H9 (cell line): ENCODE measurements at regions not wholly inside any gene's neighbourhood (a gene's known extent, or its start where the extent isn't known, plus 50 kb on each side); places are given as distances from the start of the nearest gene placed in this dataset.

Experiments
- DNase-seq: peaks from one replicate; pipeline ENCODE4 v3.0.0-alpha.2; 2017
- H2AFZ ChIP-seq: one replicate; pipeline ENCODE4 v1.6.1; 2013; ENCODE audit warnings: mild to moderate bottlenecking, low read length, control low read depth, moderate library complexity
- H2AK5ac ChIP-seq: 2 replicates; pipeline ENCODE4 v1.6.1; 2013; ENCODE audit warnings: low read length, control low read depth, mixed read lengths; ENCODE audit not compliant: insufficient read length
- H2BK120ac ChIP-seq: one replicate; pipeline ENCODE4 v1.6.1; 2013; ENCODE audit warnings: low read depth, mild to moderate bottlenecking, low read length, control low read depth, inconsistent platforms; ENCODE audit not compliant: poor library complexity, severe bottlenecking
- H2BK12ac ChIP-seq: 2 replicates; pipeline ENCODE4 v1.6.1; 2013; ENCODE audit warnings: low read length, control low read depth, mixed read lengths, low read depth; ENCODE audit not compliant: insufficient read length
- H2BK15ac ChIP-seq: 2 replicates; pipeline ENCODE4 v1.6.1; 2013; ENCODE audit warnings: low read depth, low read length, control low read depth
- H2BK20ac ChIP-seq: one replicate; pipeline ENCODE4 v1.6.1; 2013; ENCODE audit warnings: low read depth, mild to moderate bottlenecking, low read length, control low read depth, inconsistent platforms; ENCODE audit not compliant: poor library complexity, severe bottlenecking
- H2BK5ac ChIP-seq: 2 replicates; pipeline ENCODE4 v1.6.1; 2013; ENCODE audit warnings: low read length, control low read depth, mixed read lengths; ENCODE audit not compliant: insufficient read length
- H3K14ac ChIP-seq: 2 replicates; pipeline ENCODE4 v1.6.1; 2013; ENCODE audit warnings: low read length, control low read depth; ENCODE audit not compliant: insufficient read depth
- H3K18ac ChIP-seq: 2 replicates; pipeline ENCODE4 v1.6.1; 2013; ENCODE audit warnings: low read depth, mild to moderate bottlenecking, mixed read lengths, low read length, control low read depth; ENCODE audit not compliant: insufficient read length
- H3K23ac ChIP-seq: 2 replicates; pipeline ENCODE4 v1.6.1; 2013; ENCODE audit warnings: low read length, control low read depth, mixed read lengths, low read depth; ENCODE audit not compliant: insufficient read length
- H3K23me2 ChIP-seq: 2 replicates; pipeline ENCODE4 v1.6.1; 2013; ENCODE audit warnings: low read depth, mild to moderate bottlenecking, mixed read lengths, low read length, control low read depth; ENCODE audit not compliant: insufficient read length, poor library complexity, severe bottlenecking
- H3K27ac ChIP-seq: 2 replicates; pipeline ENCODE4 v1.5.1; 2013; ENCODE audit warnings: low read length, control low read depth, mixed read lengths, low read depth; ENCODE audit not compliant: insufficient read length
- H3K27me3 ChIP-seq: 2 replicates; pipeline ENCODE4 v1.6.1; 2013; ENCODE audit warnings: low read length, control low read depth, inconsistent platforms; ENCODE audit not compliant: insufficient read depth
- H3K4ac ChIP-seq: 2 replicates; pipeline ENCODE4 v1.6.1; 2013; ENCODE audit warnings: low read depth, mild to moderate bottlenecking, control low read depth, inconsistent platforms, low read length, moderate library complexity
- H3K4me1 ChIP-seq: 2 replicates; pipeline ENCODE4 v1.6.1; 2013; ENCODE audit warnings: low read length, control low read depth, inconsistent platforms; ENCODE audit not compliant: insufficient read depth
- H3K4me2 ChIP-seq: 2 replicates; pipeline ENCODE4 v1.6.1; 2013; ENCODE audit warnings: low read length, control low read depth, mixed read lengths; ENCODE audit not compliant: insufficient read length, insufficient read depth
- H3K56ac ChIP-seq: 2 replicates; pipeline ENCODE4 v1.6.1; 2013; ENCODE audit warnings: low read depth, mild to moderate bottlenecking, mixed read lengths, low read length, control low read depth; ENCODE audit not compliant: insufficient read length
- H3K79me1 ChIP-seq: 2 replicates; pipeline ENCODE4 v1.6.1; 2013; ENCODE audit warnings: low read depth, mild to moderate bottlenecking, moderate library complexity, low read length, control low read depth, inconsistent platforms; ENCODE audit not compliant: insufficient read depth, poor library complexity, severe bottlenecking
- H3K79me2 ChIP-seq: 2 replicates; pipeline ENCODE4 v1.6.1; 2013; ENCODE audit warnings: low read length, control low read depth, inconsistent platforms; ENCODE audit not compliant: insufficient read depth
- H3K9ac ChIP-seq: 2 replicates; pipeline ENCODE4 v1.6.1; 2013; ENCODE audit warnings: low read length, control low read depth, mixed read lengths; ENCODE audit not compliant: insufficient read length; ENCODE audit errors: extremely low read depth
- H3K9me3 ChIP-seq: one replicate; pipeline ENCODE4 v1.6.1; 2013; ENCODE audit warnings: low read depth, low read length, inconsistent platforms; ENCODE audit not compliant: control insufficient read depth
- H3T11ph ChIP-seq: one replicate; pipeline ENCODE4 v1.6.1; 2013; ENCODE audit warnings: mild to moderate bottlenecking, low read length, control low read depth, inconsistent platforms
- H4K20me1 ChIP-seq: one replicate; pipeline ENCODE4 v1.6.1; 2013; ENCODE audit not compliant: control insufficient read depth, insufficient read length, insufficient read depth
- H4K5ac ChIP-seq: 2 replicates; pipeline ENCODE4 v1.6.1; 2013; ENCODE audit warnings: low read depth, mild to moderate bottlenecking, mixed read lengths, low read length, control low read depth; ENCODE audit not compliant: insufficient read length
- H4K8ac ChIP-seq: replicated peaks from 2 replicates; pipeline ENCODE4 v1.6.1; 2013; ENCODE audit warnings: low read length, control low read depth, mixed read lengths, low read depth; ENCODE audit not compliant: insufficient read length
- H4K91ac ChIP-seq: 2 replicates; pipeline ENCODE4 v1.6.1; 2013; ENCODE audit warnings: low read depth, mild to moderate bottlenecking, moderate library complexity, mixed read lengths, low read length, control low read depth; ENCODE audit not compliant: insufficient read length
- H3K27ac Mint-ChIP-seq, 3 experiments: 2 replicates in 2 of 3; 3 replicates in 1 of 3; pipeline ENCODE4 v1.8.0; 2020 to 2021; ENCODE audit warnings: mixed read lengths in 3 of 3, mild to moderate bottlenecking in 1 of 3, moderate library complexity in 1 of 3
- H3K27me3 Mint-ChIP-seq: 2 replicates; pipeline ENCODE4 v1.8.0; 2021; ENCODE audit warnings: low read depth, mild to moderate bottlenecking, moderate library complexity, mixed read lengths
- H3K36me3 Mint-ChIP-seq, 3 experiments: 2 replicates in 2 of 3; 3 replicates in 1 of 3; pipeline ENCODE4 v1.8.0; 2020 to 2021; ENCODE audit warnings: low read depth in 3 of 3, mixed read lengths in 3 of 3; ENCODE audit not compliant: insufficient read depth in 1 of 3
- H3K4me1 Mint-ChIP-seq, 2 experiments: 2 replicates each; pipeline ENCODE4 v1.8.0; 2020; ENCODE audit warnings: mixed read lengths in 2 of 2
- H3K4me3 Mint-ChIP-seq, 2 experiments: 2 replicates in 1 of 2; 3 replicates in 1 of 2; pipeline ENCODE4 v1.8.0; 2020 to 2021; ENCODE audit warnings: mild to moderate bottlenecking in 2 of 2, mixed read lengths in 2 of 2, moderate library complexity in 1 of 2
- H3K9me3 Mint-ChIP-seq, 2 experiments: 2 replicates in 1 of 2; 3 replicates in 1 of 2; pipeline ENCODE4 v1.8.0; 2020; ENCODE audit warnings: mild to moderate bottlenecking in 2 of 2, mixed read lengths in 2 of 2, moderate library complexity in 1 of 2
- CTCF ChIP-seq: fragments of 200-600 bp; sonication (generic); conservative IDR thresholded peaks from 3 replicates; pipeline ENCODE4 v1.8.0; 2021; ENCODE audit warnings: antibody characterized with exemption, mild to moderate bottlenecking
- WGBS: extraction: QIAGEN DNeasy Blood & Tissue Kit; methylation state at CpG from one replicate; pipeline ENCODE4 v1.1.7; 2013; ENCODE audit warnings: missing lambda C conversion rate, low lambda C conversion rate, mixed read lengths; ENCODE audit not compliant: insufficient read length; ENCODE audit errors: extremely low coverage; 5-methylcytosine and 5-hydroxymethylcytosine counted together

GRCh38 chr6:77143659-77144447 lies 319.4 kb downstream of the HTR1B start:
- DNase-seq, result no peak
- Mint-ChIP-seq H3K27ac (no peak overlapping the region), H3K4me1 (peaks cover 0 to 4% of the 10 kb centered on the region in 2 experiments; a peak in 1 of 4 replicates), H3K36me3 (no peaks in the 10 kb centered on the region), H3K9me3 (no peaks in the 10 kb centered on the region), H3K27me3 (no peaks in the 10 kb centered on the region), H3K4me3 (no peak overlapping the region)
- no peak overlapping the region for H2BK20ac ChIP-seq
- H4K8ac ChIP-seq, result no peak overlapping the region
- no peak overlapping the region for H3K27ac ChIP-seq
- H3K9ac ChIP-seq, result no peak overlapping the region
- TF ChIP-seq CTCF, result no peak
- H3T11ph ChIP-seq, result no peak overlapping the region
- no peaks in the 10 kb centered on the region for H3K9me3 ChIP-seq
- H3K14ac ChIP-seq, result no peak overlapping the region
- H3K4me1 ChIP-seq, result no peaks in the 10 kb centered on the region
- H3K79me2 ChIP-seq, result no peaks in the 10 kb centered on the region
- WGBS, result no CpG with 5 or more reads among the region's 5 CpGs
- no peaks in the 10 kb centered on the region for H4K20me1 ChIP-seq
- no peak overlapping the region for H3K23ac ChIP-seq
- H3K56ac ChIP-seq, result no peak overlapping the region
- no peak overlapping the region for H2AFZ ChIP-seq
- H2BK12ac ChIP-seq, result no peak overlapping the region
- no peak overlapping the region for H3K4me2 ChIP-seq
- H4K91ac ChIP-seq, result no peak overlapping the region
- no peak overlapping the region for H2BK120ac ChIP-seq
- no peak overlapping the region for H3K4ac ChIP-seq
- H2BK15ac ChIP-seq, result no peak overlapping the region
- no peak overlapping the region for H2AK5ac ChIP-seq
- H4K5ac ChIP-seq, result no peak overlapping the region
- H3K18ac ChIP-seq, result no peak overlapping the region
- H2BK5ac ChIP-seq, result no peak overlapping the region
- H3K79me1 ChIP-seq, result no peaks in the 10 kb centered on the region
- no peaks in the 10 kb centered on the region for H3K27me3 ChIP-seq
- no peaks in the 10 kb centered on the region for H3K23me2 ChIP-seq
